ENCODE measurements at regions not wholly inside any gene's neighbourhood (a gene's known extent, or its start where the extent isn't known, plus 50 kb on each side); places are given as distances from the start of the nearest gene placed in this dataset.

- H3K9me1 ChIP-seq (replicated peaks; ENCODE audit: control insufficient read depth, extremely low read depth, insufficient read depth, low read length), result no peaks in the 10 kb centered on the region
- H4K20me1 ChIP-seq (replicated peaks; ENCODE audit: control insufficient read depth, extremely low read depth, insufficient read depth, low read length), result no peaks in the 10 kb centered on the region
- CTCF ChIA-PET, result interaction anchor here (1.1 to 1.4 kb wide), 3 partner anchors 10 to 129 kb away, joined by 3 read pairs; no protein-coding TSS in a partner anchor
- no peaks in the 10 kb centered on the region for H3K9me3 ChIP-seq (replicated peaks; ENCODE audit: control insufficient read depth, insufficient read depth, low read length)
- intact Hi-C loops (cut with micrococcal nuclease), result no loop called here
- FAIRE-seq (no peak), DNase-seq (ENCODE audit: low read depth, low spot score) (peak; percentile 5)
- no peak overlapping the region for H3K27ac ChIP-seq (ENCODE audit: insufficient read depth, low read depth, low read length)
- H2AFZ ChIP-seq (ENCODE audit: low read depth, low read length), result no peak overlapping the region
- no peak overlapping the region for H3K4me3 ChIP-seq (replicated peaks in 1 of 3; ENCODE audit: insufficient read depth in 1 of 3, low read depth in 1 of 3, low read length in 3 of 3)
- POLR2A ChIA-PET, result no interaction called here
- H3K4me2 ChIP-seq (ENCODE audit: insufficient read depth, low read length), result no peak overlapping the region
- no TSS peak for BruUV-seq (replicated peaks)
- TF ChIP-seq FOS (IDR thresholded peaks at IDR 0.05; ENCODE audit: borderline replicate concordance, insufficient read depth, low read length) (no peak), POLR2A (IDR thresholded peaks at IDR 0.05; ENCODE audit: low read depth, low read length) (no peak), MYC (IDR thresholded peaks at IDR 0.05; ENCODE audit: low read depth, low read length) (no peak), MAX (IDR thresholded peaks at IDR 0.05; ENCODE audit: insufficient read depth, insufficient read length) (no peak), JUN (IDR thresholded peaks at IDR 0.05; ENCODE audit: borderline replicate concordance, insufficient read depth, insufficient read length, low read depth) (no peak), POLR2AphosphoS5 (IDR thresholded peaks at IDR 0.05; ENCODE audit: insufficient read depth, low read depth, low read length) (no peak), CTCF (IDR thresholded peaks at IDR 0.05; ENCODE audit: extremely low read depth in 1 of 2, insufficient read depth in 1 of 2, low read depth in 1 of 2, low read length in 2 of 2) (no peak), EZH2 (IDR thresholded peaks at IDR 0.05; ENCODE audit: borderline replicate concordance, low read depth, low read length, severe bottlenecking) (no peak), GATA2 (IDR thresholded peaks at IDR 0.05; ENCODE audit: insufficient read depth, insufficient read length, low read depth, low read length) (no peak)
- dilution Hi-C loops (cut with MboI; ENCODE audit: extremely low pct_ligation_motif_present, low sequenced_read_pairs), result no loop called here
- no peak overlapping the region for H3K9ac ChIP-seq (replicated peaks; ENCODE audit: extremely low read depth, insufficient read depth, low read length)
- H3K4me1 ChIP-seq (ENCODE audit: control insufficient read depth, extremely low read depth, insufficient read depth, low read length), result no peaks in the 10 kb centered on the region
- no peaks in the 10 kb centered on the region for H3K27me3 ChIP-seq (ENCODE audit: control insufficient read depth in 2 of 2, insufficient read depth in 2 of 2, low read length in 2 of 2)
- H3K36me3 ChIP-seq (ENCODE audit: control insufficient read depth in 2 of 2, extremely low read depth in 1 of 2, insufficient read depth in 2 of 2, low read length in 2 of 2), result no peaks in the 10 kb centered on the region
- no peaks in the 10 kb centered on the region for H3K79me2 ChIP-seq (ENCODE audit: control insufficient read depth, insufficient read depth, low read length)
Measured at GRCh38 chr11:76280882-76281557, 74.7 kb upstream of the WNT11 start.
